GM12892 (cell line): ENCODE measurements at regions not wholly inside any gene's neighbourhood (a gene's known extent, or its start where the extent isn't known, plus 50 kb on each side); places are given as distances from the start of the nearest gene placed in this dataset.
A peak's percentile ranks its signal among the peaks of the same experiment; 100 is the strongest.

Source experiments
- DNase-seq: peaks from one replicate; pipeline ENCODE4 v3.0.0; 2011; ENCODE audit not compliant: insufficient read length
- FAIRE-seq: peaks from 2 replicates; lab custom pipeline; 2011; peaks lifted over from hg19 to GRCh38; lab: Jason Lieb, UNC
- POLR2A ChIP-seq: IDR thresholded peaks from 2 replicates; pipeline ENCODE4 v1.6.1; 2011; ENCODE audit warnings: low read depth, low read length, control low read depth
- POLR2AphosphoS5 ChIP-seq: IDR thresholded peaks from 2 replicates; pipeline ENCODE4 v1.6.1; 2011; ENCODE audit warnings: low read depth, low read length, control low read depth
- TAF1 ChIP-seq: IDR thresholded peaks from 2 replicates; pipeline ENCODE4 v1.6.1; 2011; ENCODE audit warnings: low read depth, mild to moderate bottlenecking, control low read depth, low read length, borderline replicate concordance

GRCh38 chr6:156658966-156659821 is 118.0 kb upstream of the ARID1B start:
- TF ChIP-seq TAF1 (no peak), POLR2A (no peak), POLR2AphosphoS5 (no peak)
- DNase-seq (no peak), FAIRE-seq (no peak)

DNA sequence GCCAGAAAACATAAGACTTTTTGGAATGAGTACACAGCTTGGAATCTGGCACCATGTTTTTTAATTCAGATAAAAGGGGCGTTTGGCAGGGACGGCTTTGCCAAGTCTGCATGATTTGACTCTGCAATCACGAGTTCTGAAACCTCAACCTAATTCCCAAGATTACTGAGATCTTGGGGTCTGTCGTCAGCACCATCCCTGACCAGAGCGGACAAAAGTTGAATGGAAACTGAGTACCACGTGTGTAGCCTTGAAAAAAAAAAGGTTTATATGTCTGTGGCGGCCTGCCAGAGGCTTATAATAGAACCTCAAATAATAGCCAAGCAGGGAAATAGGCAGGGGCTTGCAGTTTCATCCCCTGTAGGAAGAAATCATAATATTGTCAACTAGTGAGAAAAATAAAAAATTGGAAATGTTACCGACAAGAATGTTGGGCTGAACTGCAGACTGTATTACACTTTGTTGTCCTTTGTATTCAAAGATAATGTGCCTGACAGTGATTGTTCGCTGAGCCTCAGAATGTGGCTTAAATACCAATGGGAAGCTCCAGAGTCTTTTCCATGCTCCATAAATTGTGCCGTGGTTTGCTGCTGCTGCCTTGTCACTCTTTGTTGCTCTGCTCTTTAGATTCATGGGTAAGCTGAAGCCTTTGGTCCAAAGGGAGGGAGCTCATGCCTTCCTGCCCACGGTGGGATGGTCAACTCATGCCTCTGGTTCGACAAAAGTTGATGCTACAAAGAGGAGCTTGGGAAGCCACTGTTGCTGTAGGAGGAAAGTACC is 118.8 kb upstream of the ARID1B start:
- DNase-seq, result no peak
- no peak for FAIRE-seq
- TF ChIP-seq POLR2A, result no peak
- no peak for TF ChIP-seq TAF1
- TF ChIP-seq POLR2AphosphoS5, result no peak

DNA sequence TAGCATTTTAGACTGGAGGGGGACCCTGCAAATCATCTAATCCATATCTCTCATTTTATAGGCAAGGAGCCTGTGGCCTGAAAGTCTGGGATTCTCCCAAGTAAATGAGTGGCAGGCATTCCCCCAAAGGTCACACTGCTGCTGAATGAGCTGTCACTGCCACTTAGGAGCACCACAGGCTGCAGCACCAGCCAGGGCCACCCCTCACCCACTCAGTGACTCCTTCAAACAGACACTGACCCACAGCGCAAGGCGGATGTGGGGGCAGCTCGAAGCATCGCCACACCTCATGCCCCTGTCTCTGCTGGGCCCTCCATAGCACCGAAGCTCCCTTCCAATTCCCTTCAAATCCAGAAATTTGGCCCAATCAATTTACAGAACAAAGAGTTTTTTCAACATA is 119.9 kb upstream of the ARID1B start:
- no peak for FAIRE-seq
- DNase-seq, result no peak
- TF ChIP-seq POLR2A (no peak), TAF1 (no peak), POLR2AphosphoS5 (no peak)

- DNase-seq (no peak), FAIRE-seq (no peak)
- TF ChIP-seq POLR2AphosphoS5, result no peak
- TF ChIP-seq POLR2A, result no peak
- TF ChIP-seq TAF1, result no peak
Observed at GRCh38 chr6:156654919-156655918, 122.0 kb upstream of the ARID1B start.

DNA sequence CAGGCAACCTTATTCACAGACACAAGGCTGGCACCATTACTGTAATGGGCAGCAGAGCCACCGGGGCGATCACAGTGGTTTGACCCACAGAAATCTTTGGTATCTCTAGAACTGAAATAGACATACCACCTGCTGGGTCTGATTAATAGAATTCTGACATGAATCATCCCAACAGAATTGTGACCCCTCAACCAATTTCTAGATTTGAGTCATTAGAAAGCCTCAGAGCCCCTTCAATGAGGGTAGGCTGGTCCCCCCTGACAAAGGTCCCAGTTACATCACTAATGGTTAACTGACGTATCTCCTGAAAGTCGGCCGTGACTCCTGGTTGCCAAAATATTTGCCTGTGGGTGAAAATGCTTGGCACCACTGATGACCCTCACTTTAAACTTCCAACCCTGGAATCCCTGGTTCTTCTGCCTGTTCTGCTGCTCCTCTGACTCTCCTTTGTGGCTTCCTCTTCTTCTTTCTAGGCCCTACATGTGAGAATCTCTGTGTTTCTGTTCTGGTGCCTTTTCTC is 124.9 kb upstream of the ARID1B start:
- FAIRE-seq (no peak), DNase-seq (no peak)
- TF ChIP-seq POLR2A (peak; percentile 71; the same call in 1 of the 2 replicates), POLR2AphosphoS5 (peak; percentile 70), TAF1 (no peak)

- TF ChIP-seq POLR2A, result no peak
- no peak for TF ChIP-seq POLR2AphosphoS5
- no peak for TF ChIP-seq TAF1
- DNase-seq (no peak), FAIRE-seq (no peak)
Observed at GRCh38 chr6:156651486-156651885, 125.7 kb upstream of the ARID1B start.

- FAIRE-seq, result no peak
Observed at GRCh38 chr6:156650896-156651390, 126.2 kb upstream of the ARID1B start.

GRCh38 chr6:156648616-156649015 is 128.6 kb upstream of the ARID1B start:
- DNase-seq (no peak), FAIRE-seq (no peak)
- TF ChIP-seq POLR2A (no peak), POLR2AphosphoS5 (no peak), TAF1 (no peak)

More at GRCh38 chr6:156650896-156651390, 126.2 kb upstream of the ARID1B start:
- no peak for TF ChIP-seq POLR2AphosphoS5
- no peak for TF ChIP-seq TAF1
- no peak for TF ChIP-seq POLR2A
- no peak for DNase-seq

GRCh38 chr6:156647991-156648390 is 129.2 kb upstream of the ARID1B start:
- no peak for FAIRE-seq

DNA sequence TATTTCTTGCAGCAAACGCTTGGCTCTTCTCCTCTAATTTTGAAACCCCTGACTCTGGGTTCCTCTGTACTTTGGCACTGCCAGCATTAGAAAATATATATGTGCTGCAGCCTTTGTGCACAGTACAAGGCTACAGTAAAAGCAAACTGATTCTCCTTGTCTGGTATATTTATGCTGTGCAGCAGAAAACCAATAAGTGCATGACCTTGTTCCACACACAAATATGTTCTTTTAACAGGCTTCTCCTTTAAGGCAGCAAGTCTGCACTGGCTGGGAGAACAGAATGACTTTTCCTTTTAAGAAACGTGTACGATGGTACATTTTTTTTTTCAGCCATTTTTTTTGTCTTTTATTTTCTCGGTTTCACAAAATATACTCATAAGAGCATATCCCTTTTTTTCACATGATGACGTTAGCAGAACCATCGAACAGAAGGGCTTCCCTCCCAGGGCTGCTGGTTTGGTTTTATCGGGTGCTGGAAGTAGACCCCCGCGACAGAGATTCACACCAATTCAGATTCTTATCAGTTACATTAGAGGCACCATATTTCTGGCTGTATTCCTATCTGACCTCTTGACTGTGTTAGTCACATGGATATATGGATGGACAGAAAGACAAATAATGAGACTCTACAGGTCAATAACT is 129.9 kb upstream of the ARID1B start:
- DNase-seq (no peak), FAIRE-seq (peak; percentile 24)
- no peak for TF ChIP-seq POLR2AphosphoS5
- no peak for TF ChIP-seq TAF1
- no peak for TF ChIP-seq POLR2A

More at GRCh38 chr6:156647991-156648390, 129.2 kb upstream of the ARID1B start:
- TF ChIP-seq POLR2A (no peak), POLR2AphosphoS5 (no peak), TAF1 (no peak)
- no peak for DNase-seq
